ENCODE measurements at regions not wholly inside any gene's neighbourhood (a gene's known extent, or its start where the extent isn't known, plus 50 kb on each side); places are given as distances from the start of the nearest gene placed in this dataset.
A peak's percentile ranks its signal among the peaks of the same experiment; 100 is the strongest.

DNA sequence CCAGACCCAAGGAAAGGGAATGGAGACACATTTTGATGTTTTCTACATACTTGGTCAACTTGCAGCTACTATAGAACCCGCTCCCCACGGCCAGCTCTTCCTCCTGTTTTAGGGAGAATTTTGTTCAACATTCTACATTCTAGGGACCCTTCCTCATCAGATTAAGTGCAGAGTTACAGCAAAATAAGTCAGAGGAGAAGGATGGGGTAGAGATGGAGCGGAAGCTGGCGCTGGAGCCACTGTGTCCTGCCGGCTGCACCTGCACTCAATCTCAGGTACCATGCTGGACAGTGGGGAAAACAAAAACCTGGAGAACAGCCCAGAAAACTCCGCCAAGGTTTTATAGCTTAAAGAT lies 79.4 kb upstream of the EN2 start:
- Histone ChIP-seq H4K5ac (ENCODE audit: insufficient read length, low read depth, low read length) (no peak overlapping the region), H4K91ac (replicated peaks; ENCODE audit: insufficient read length, low read length) (no peak overlapping the region), H3K4ac (replicated peaks; ENCODE audit: insufficient read length, low read depth, low read length) (no peak overlapping the region), H3K14ac (ENCODE audit: insufficient read length) (no peak overlapping the region), H3K4me3 (ENCODE audit: extremely low read depth in 1 of 4, insufficient read depth in 2 of 4, low read depth in 3 of 4, low read length in 4 of 4) (no peak overlapping the region), H3K23me2 (ENCODE audit: low read depth, low read length) (peaks cover 3% of the 10 kb centered on the region), H3K18ac (ENCODE audit: extremely low read depth, low read length) (no peak overlapping the region), H3K23ac (ENCODE audit: insufficient read length) (no peak overlapping the region), H2BK5ac (ENCODE audit: low read depth, low read length) (no peak overlapping the region), H3K36me3 (ENCODE audit: control insufficient read depth in 2 of 4, insufficient read depth in 4 of 4, low read length in 3 of 4) (peaks cover 0 to 6% (median 0%) of the 10 kb centered on the region in 4 experiments; a peak in 1 of 8 replicates), H3K56ac (replicated peaks; ENCODE audit: insufficient read length, low read depth, low read length) (no peak overlapping the region), H2BK15ac (ENCODE audit: low read length) (no peak overlapping the region), H3K27ac (ENCODE audit: low read depth, low read length) (no peak overlapping the region), H2BK120ac (replicated peaks; ENCODE audit: low read depth, low read length) (no peak overlapping the region), H2BK20ac (ENCODE audit: low read length) (no peak overlapping the region), H3K4me1 (replicated peaks in 1 of 4; ENCODE audit: control insufficient read depth in 3 of 4, insufficient read depth in 4 of 4, low read length in 3 of 4) (peaks cover 0 to 26% (median 12%) of the 10 kb centered on the region in 4 experiments; a peak in 5 of 7 replicates), H3K27me3 (replicated peaks in 1 of 4; ENCODE audit: control insufficient read depth in 3 of 4, extremely low read depth in 1 of 4, insufficient read depth in 3 of 4, low read length in 3 of 4) (peaks cover 98 to 100% (median 99%) of the 10 kb centered on the region in 4 experiments), H3K9ac (replicated peaks in 1 of 4; ENCODE audit: extremely low read depth in 1 of 4, low read depth in 3 of 4, low read length in 3 of 4) (no peak overlapping the region), H2AK5ac (ENCODE audit: low read depth, low read length) (no peak overlapping the region), H2BK12ac (ENCODE audit: low read depth, low read length) (no peak overlapping the region), H3K79me2 (ENCODE audit: control insufficient read depth in 1 of 2, insufficient read depth in 2 of 2, low read length in 2 of 2) (no peaks in the 10 kb centered on the region), H4K20me1 (replicated peaks in 1 of 2; ENCODE audit: control insufficient read depth in 1 of 2, insufficient read depth in 2 of 2, low read length in 2 of 2) (peaks cover 39 to 44% of the 10 kb centered on the region in 2 experiments), H3K4me2 (ENCODE audit: insufficient read depth in 1 of 2, low read depth in 2 of 2, low read length in 2 of 2) (no peak overlapping the region), H3K79me1 (ENCODE audit: low read depth, low read length) (no peaks in the 10 kb centered on the region), H2AFZ (ENCODE audit: low read length) (no peak overlapping the region), H3K9me3 (ENCODE audit: insufficient read depth in 2 of 2, low read depth in 1 of 2, low read length in 1 of 2) (no peaks in the 10 kb centered on the region; a peak in 1 of 4 replicates), H4K8ac (ENCODE audit: extremely low read depth, insufficient read depth, low read length) (no peak overlapping the region)
- CTCF ChIA-PET (ENCODE audit: partially characterized antibody): interaction anchor here (0.8 to 6.3 kb wide), 14 partner anchors 9 to 165 kb away, joined by 3 to 81 read pairs (median 5); no protein-coding TSS in a partner anchor
- FAIRE-seq: no peak
- peak; percentile 25; the same call in 1 of the 2 replicates for TF ChIP-seq SUZ12 (IDR thresholded peaks at IDR 0.05; ENCODE audit: low read length)
- TF ChIP-seq TCF12 (IDR thresholded peaks at IDR 0.05; ENCODE audit: low read depth, low read length): no peak
- no peak for TF ChIP-seq KDM5A (IDR thresholded peaks at IDR 0.05; ENCODE audit: low read length)
- TF ChIP-seq EP300 (IDR thresholded peaks at IDR 0.05; ENCODE audit: borderline replicate concordance in 1 of 2, low read depth in 2 of 2, low read length in 2 of 2): no peak
- WGBS, 2 experiments (ENCODE audit: extremely low coverage in 1 of 2, insufficient coverage in 1 of 2, insufficient read length in 1 of 2, insufficient replicate concordance in 2 of 2, low coverage in 1 of 2, low lambda C conversion rate in 2 of 2, missing lambda C conversion rate in 1 of 2): 15% methylated on average over 6 of the region's 6 CpGs; no CpG with 5 or more reads in 1 of the 2 experiments
- DNase-seq (ENCODE audit: low read depth in 1 of 2, low spot score in 2 of 2): no peak
- POLR2A ChIA-PET (ENCODE audit: partially characterized antibody): interaction anchor here (1.4 to 1.5 kb wide), 2 partner anchors 72 to 75 kb away, joined by 4 to 7 read pairs; no protein-coding TSS in a partner anchor
